Lung (tissue), 11 donors: ENCODE measurements at regions not wholly inside any gene's neighbourhood (a gene's known extent, or its start where the extent isn't known, plus 50 kb on each side); places are given as distances from the start of the nearest gene placed in this dataset.

Experiments used
- ATAC-seq: fragments of 200-7000 bp; cut with Tn5 transposase; one replicate; pipeline ENCODE4 v1.9.1; 2020; ENCODE audit warnings: moderate number of reproducible peaks; ENCODE audit not compliant: insufficient read depth, low FRiP score
- DNase-seq, 3 donors: peaks; one replicate each; pipeline ENCODE4 v3.0.0-alpha.2; 2013 to 2017
- H3K27ac ChIP-seq, 2 donors: one replicate each; pipeline ENCODE4 v1.5.1; 2013; ENCODE audit warnings: mild to moderate bottlenecking in 2 of 2, moderate library complexity in 2 of 2, control low read depth in 1 of 2, inconsistent platforms in 1 of 2, low read depth in 1 of 2, low read length in 1 of 2
- H3K27me3 ChIP-seq, 3 donors: one replicate each; pipeline ENCODE4 v1.5.1; 2013; ENCODE audit warnings: low read length in 2 of 3; ENCODE audit not compliant: control insufficient read depth in 3 of 3, insufficient read depth in 3 of 3
- H3K36me3 ChIP-seq, 4 donors: one replicate each; pipeline ENCODE4 v1.5.1; 2013; ENCODE audit warnings: low read length in 4 of 4, mild to moderate bottlenecking in 1 of 4, moderate library complexity in 1 of 4; ENCODE audit not compliant: control insufficient read depth in 4 of 4, insufficient read depth in 4 of 4
- H3K4me1 ChIP-seq, 5 donors: one replicate each; pipeline ENCODE4 v1.5.1; 2013; ENCODE audit warnings: low read length in 5 of 5, mild to moderate bottlenecking in 2 of 5, moderate library complexity in 1 of 5; ENCODE audit not compliant: control insufficient read depth in 5 of 5, insufficient read depth in 5 of 5
- H3K4me3 ChIP-seq: one replicate; pipeline ENCODE4 v1.5.1; 2013; ENCODE audit warnings: mild to moderate bottlenecking, control low read depth, moderate library complexity
- H3K9ac ChIP-seq, 2 donors: one replicate each; pipeline ENCODE4 v1.5.1; 2013; ENCODE audit warnings: low read length in 2 of 2, control low read depth in 1 of 2; ENCODE audit not compliant: insufficient read depth in 1 of 2
- H3K9me3 ChIP-seq, 4 donors: one replicate each; pipeline ENCODE4 v1.5.1; 2013; ENCODE audit warnings: low read length in 3 of 4, mild to moderate bottlenecking in 1 of 4, moderate library complexity in 1 of 4; ENCODE audit not compliant: control insufficient read depth in 4 of 4, insufficient read depth in 3 of 4
- WGBS, 2 donors: extraction: QIAGEN DNeasy Blood & Tissue Kit; methylation state at CpG; one replicate each; pipeline ENCODE4 v1.1.7; 2013; 5-methylcytosine and 5-hydroxymethylcytosine counted together
- TF ChIP-seq, protein P1 (sequence below): IDR thresholded peaks from 2 replicates; pipeline ENCODE4 v1.5.1; 2012; ENCODE audit warnings: mild to moderate bottlenecking; ENCODE audit errors: control extremely low read depth, extremely low read depth
- donor health status: control.
- donor health status: control.
- donor health status: Bipolar disorder and iron deficiency.
- donor health status: healthy.
- donor health status: DM: yes; HTN: yes; CAD: no.

DNA sequence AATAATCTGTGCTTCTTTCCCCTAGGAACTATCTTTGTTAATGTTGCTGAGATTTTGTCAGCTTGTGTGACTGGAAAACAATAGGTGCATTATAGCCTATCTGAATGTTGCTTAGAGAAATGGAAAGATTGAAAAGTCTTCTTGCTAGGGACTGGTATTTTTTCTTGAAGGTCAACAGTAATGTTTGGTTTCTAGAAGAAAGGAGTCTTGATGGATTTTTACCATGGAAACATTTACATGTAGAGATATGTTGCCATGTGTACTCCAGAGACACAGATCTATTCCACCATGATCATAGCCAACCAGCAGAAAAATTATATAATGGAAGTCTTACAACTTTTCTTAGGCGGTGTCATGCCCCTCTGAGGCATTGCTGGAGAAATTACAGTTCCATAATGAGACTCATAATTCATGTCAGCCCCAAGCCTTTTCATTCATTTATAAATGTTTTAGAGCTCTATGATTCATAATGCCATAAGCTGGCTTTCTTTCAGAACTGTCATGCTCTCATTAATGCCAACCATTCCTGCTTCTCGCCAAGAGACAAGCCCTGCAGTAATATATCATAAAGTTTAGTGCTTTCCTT is 175.1 kb upstream of the PTPRZ1 start:
- H3K4me3 ChIP-seq, result no peak overlapping the region
- no peaks in the 10 kb centered on the region for H3K36me3 ChIP-seq
- H3K4me1 ChIP-seq, result no peaks in the 10 kb centered on the region
- H3K9ac ChIP-seq, result no peak overlapping the region
- no peak for ATAC-seq
- peaks cover 0 to 4% (median 0%) of the 10 kb centered on the region in 4 donors for H3K9me3 ChIP-seq
- DNase-seq, result no peak
- WGBS, 2 donors, result 82 to 91% methylated on average over 2 of the region's 2 CpGs
- no peak overlapping the region for H3K27ac ChIP-seq
- TF ChIP-seq, protein P1, sequence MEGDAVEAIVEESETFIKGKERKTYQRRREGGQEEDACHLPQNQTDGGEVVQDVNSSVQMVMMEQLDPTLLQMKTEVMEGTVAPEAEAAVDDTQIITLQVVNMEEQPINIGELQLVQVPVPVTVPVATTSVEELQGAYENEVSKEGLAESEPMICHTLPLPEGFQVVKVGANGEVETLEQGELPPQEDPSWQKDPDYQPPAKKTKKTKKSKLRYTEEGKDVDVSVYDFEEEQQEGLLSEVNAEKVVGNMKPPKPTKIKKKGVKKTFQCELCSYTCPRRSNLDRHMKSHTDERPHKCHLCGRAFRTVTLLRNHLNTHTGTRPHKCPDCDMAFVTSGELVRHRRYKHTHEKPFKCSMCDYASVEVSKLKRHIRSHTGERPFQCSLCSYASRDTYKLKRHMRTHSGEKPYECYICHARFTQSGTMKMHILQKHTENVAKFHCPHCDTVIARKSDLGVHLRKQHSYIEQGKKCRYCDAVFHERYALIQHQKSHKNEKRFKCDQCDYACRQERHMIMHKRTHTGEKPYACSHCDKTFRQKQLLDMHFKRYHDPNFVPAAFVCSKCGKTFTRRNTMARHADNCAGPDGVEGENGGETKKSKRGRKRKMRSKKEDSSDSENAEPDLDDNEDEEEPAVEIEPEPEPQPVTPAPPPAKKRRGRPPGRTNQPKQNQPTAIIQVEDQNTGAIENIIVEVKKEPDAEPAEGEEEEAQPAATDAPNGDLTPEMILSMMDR, result no peak
- H3K27me3 ChIP-seq, result no peaks in the 10 kb centered on the region

DNA sequence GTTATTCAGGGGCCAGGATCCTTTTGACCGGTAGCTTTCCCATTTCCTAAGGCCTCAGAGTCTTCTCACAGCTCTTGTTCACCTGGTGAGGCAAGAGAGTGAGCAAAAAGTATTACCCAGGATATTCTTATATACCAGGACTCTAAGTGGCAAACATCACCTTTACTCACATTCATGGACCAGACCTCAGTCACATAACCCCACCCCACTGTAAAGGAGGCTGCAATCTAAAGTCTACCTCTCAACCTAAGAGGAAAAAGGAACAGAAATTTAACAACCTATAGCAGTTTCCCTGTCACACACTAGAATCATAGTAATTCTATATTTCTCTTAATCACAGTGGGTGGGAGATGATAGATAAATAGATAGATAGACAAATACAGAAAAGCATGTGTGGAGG is 176.0 kb upstream of the PTPRZ1 start:
- no peak for ATAC-seq
- 86 to 87% methylated on average over 1 of the region's 1 CpG for WGBS, 2 donors

DNA sequence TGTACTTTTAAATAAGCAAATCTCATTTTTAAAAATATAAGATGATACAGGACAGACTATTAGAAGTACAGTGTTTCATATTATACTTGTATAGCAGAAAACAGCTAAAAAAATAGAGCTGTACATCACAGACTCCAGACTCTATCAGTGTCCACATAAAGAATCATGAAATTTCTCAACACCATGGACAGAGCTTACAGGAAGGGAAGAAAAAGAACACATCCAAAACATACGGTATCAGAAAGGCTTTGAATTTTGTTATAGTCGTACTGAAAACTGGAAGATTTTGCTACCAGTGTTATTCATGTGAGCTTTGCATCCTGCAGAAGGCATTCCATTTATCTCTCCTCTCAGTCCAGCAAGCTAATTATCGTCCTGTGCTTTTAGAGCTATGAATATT is 183.2 kb upstream of the PTPRZ1 start:
- no peak for ATAC-seq
- H3K36me3 ChIP-seq, result no peaks in the 10 kb centered on the region
- WGBS, 2 donors, result 78 to 86% methylated on average over 3 of the region's 3 CpGs
- no peaks in the 10 kb centered on the region for H3K4me1 ChIP-seq
- H3K9ac ChIP-seq, result no peak overlapping the region
- DNase-seq, result no peak
- TF ChIP-seq, protein P1, result no peak
- H3K4me3 ChIP-seq, result no peak overlapping the region
- H3K27me3 ChIP-seq, result no peaks in the 10 kb centered on the region
- peaks cover 0 to 4% (median 0%) of the 10 kb centered on the region in 4 donors for H3K9me3 ChIP-seq
- H3K27ac ChIP-seq, result no peak overlapping the region

More for the DNA sequence above, 176.0 kb upstream of the PTPRZ1 start:
- no peak overlapping the region for H3K4me3 ChIP-seq
- H3K27me3 ChIP-seq, result no peaks in the 10 kb centered on the region
- H3K27ac ChIP-seq, result no peak overlapping the region
- TF ChIP-seq, protein P1, result no peak
- DNase-seq, result no peak
- H3K4me1 ChIP-seq, result no peaks in the 10 kb centered on the region
- no peaks in the 10 kb centered on the region for H3K36me3 ChIP-seq
- H3K9ac ChIP-seq, result no peak overlapping the region
- H3K9me3 ChIP-seq, result peaks cover 0 to 4% (median 0%) of the 10 kb centered on the region in 4 donors

DNA sequence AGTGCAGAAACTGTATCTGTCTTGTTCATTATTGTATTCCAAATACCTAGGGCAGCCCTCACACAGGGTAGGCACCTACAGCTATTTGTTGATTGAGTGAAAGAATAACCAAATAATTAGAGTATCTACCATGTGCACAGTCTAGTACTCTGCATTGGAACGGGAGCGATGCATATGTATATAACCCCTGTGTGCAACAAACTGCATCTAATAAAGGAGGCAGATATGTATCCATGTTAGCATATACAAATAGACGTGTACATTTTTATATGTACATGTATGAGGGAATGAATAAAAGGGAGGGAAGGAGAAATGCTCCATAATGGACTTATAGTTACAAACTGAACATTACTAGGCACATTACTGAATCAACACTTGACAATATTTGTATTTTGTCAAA is 191.3 kb upstream of the PTPRZ1 start:
- Histone ChIP-seq H3K9ac (no peak overlapping the region), H3K27ac (no peak overlapping the region), H3K9me3 (no peaks in the 10 kb centered on the region), H3K27me3 (no peaks in the 10 kb centered on the region), H3K4me1 (no peaks in the 10 kb centered on the region), H3K36me3 (no peaks in the 10 kb centered on the region), H3K4me3 (no peak overlapping the region)
- no peak for ATAC-seq
- TF ChIP-seq, protein P1, result no peak
- no peak for DNase-seq
- WGBS, 2 donors, result 94 to 95% methylated on average over 3 of the region's 3 CpGs
